NCI-H1105 (cell line): ENCODE measurements at regions not wholly inside any gene's neighbourhood (a gene's known extent, or its start where the extent isn't known, plus 50 kb on each side); places are given as distances from the start of the nearest gene placed in this dataset.

Experiments used
- DNase-seq: peaks from one replicate; lab custom pipeline; 2025; lab: John Stamatoyannopoulos, UW

DNA sequence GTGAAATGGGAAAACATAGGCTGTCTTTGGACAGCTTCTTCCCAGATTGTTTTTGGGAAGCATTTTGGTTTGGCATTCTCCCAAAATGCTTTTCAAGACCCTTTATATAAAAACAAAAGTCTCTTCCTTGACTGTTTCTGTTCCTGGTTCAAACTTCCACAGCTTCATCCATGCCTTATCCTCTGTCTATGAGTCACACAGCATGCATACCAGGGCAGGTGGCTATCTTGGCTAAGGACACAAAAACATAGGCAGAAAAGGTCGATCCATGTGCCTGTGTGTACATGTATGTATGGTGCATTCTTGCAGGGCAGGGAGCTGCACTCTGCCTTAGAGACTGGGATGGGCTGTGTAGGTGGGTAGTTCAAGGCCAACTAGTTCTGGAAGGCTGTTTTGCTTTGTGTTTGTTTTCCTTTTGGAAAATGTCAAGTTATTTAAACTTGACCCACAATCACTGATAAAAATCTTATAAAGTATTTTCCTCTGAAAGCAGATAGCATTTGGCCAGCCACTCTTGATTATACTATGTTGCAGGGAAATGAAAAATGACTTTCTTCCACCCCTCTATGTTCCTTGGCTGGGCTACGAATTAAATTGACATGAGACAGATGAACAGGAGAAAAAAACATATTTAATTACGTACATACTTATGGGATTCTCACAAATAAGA is 437.0 kb downstream of the SIPA1L2 start:
- DNase-seq = no peak

DNA sequence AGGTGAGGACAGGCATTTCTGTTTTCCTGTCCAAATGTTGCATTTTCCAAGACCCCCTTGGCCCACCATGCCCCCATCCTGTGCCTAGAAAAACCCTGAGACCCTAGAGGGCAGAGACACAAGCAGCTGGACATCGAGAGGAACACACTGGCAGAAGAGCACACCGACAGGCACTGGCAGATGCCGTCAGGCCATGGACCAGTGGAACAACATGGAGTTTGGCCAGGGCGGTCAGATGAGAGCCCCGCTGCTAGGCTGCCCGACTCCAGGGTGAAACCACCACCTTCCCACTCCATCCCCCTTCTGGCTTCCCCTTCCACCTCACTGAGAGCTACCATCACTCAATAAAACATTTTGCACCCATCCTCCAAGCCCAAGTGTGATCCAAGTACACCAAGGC is 438.4 kb downstream of the SIPA1L2 start:
- DNase-seq = no peak

DNA sequence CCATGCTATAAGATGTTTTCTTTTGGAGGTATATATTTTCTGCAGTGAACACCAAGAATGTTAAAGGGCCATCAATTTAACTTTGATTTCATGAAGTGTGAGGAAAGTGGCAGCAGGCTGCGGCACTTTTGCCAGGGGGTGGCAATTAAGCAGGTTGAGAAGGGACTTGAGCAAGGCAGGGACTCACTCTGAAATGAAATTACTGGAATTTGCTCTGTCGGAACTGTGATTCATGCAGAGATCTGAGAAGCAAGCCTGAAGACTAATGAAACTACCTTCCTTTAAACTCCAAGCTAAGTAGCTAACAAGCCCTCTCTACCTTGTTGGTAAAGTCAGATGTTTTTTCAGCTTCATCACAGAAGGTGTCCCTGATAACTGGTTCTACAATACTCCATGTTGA is 441.6 kb downstream of the SIPA1L2 start:
- no peak for DNase-seq

- DNase-seq = no peak
These were observed 443.0 kb downstream of the SIPA1L2 start for GRCh38 chr1:232186931-232187330.

DNA sequence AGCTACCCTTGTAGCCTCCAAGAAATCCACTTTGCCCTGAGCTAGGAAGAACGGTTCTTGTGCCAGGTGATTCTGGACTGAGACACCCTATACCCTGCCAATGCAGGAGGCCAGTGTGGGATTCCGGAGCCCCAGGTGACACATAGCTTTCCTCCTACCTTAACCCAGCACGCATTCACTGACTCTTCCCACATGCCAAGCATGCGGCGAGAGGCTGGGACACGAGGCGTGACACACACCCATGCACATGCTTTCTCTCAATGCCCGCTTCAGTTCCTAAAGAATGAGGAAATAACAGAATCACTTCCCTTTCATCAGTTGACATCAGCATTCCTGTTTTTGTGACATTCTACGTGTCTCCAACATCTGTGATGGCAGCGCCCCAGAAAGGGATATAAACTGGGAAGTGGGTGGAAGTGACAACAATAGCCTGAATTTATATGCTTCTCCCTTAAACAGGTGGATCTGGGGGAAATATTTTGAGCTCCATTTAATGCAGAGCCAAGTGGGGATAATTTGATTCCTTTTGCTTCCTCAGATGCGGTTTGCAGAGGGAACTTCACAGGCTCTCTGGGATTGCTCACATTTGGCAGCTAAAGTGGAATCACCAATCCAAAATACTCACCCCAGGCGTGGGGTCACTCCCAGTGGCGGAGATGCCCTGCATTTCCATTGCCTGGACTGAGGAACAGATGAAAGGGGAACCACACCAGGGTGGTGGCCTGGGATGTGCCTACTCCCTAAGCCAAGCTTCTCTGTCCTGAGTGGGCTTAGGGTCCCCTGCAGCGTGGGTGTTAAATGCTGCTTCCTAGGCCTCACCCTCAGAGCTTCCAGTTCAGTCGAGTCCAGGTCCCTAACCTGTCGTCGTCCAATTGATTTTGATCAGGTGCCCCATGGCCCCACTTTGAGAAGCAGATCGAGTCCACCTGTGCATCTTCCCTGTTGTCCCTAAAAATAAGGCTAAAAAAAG is 445.1 kb downstream of the SIPA1L2 start:
- DNase-seq = no peak

DNA sequence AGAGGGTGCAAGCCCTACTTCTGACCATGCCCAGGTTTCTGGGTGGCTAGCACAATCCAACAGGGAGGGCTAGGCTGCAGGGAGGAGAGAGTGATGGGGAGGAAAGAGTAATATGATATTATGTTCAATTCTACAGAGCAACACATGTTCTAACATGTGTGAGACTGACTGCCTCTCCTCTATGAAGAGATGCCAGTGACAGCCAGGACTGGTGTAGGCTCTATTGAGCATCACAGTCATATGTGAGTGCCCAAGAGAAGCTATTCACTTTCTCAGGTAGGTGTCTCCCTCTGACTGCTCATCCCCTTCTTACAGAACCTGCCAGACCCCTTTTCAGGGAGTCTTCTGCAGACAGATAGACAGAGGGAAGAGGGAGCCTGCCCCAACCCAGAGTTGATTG is 446.1 kb downstream of the SIPA1L2 start:
- DNase-seq = no peak

GRCh38 chr1:232183266-232183800 is 446.6 kb downstream of the SIPA1L2 start:
- DNase-seq = no peak

GRCh38 chr1:232182236-232182635 is 447.7 kb downstream of the SIPA1L2 start:
- no peak for DNase-seq

- DNase-seq = no peak
These were observed 449.2 kb downstream of the SIPA1L2 start for GRCh38 chr1:232180779-232181136.

- DNase-seq = no peak
These were observed 449.8 kb downstream of the SIPA1L2 start for GRCh38 chr1:232179896-232180778.

GRCh38 chr1:232178191-232178590 is 451.7 kb downstream of the SIPA1L2 start:
- DNase-seq = no peak

GRCh38 chr1:232177438-232177837 is 452.5 kb downstream of the SIPA1L2 start:
- DNase-seq = no peak

- no peak for DNase-seq
These were observed 453.7 kb downstream of the SIPA1L2 start for GRCh38 chr1:232176222-232176621.

- DNase-seq = no peak
These were observed 455.6 kb downstream of the SIPA1L2 start for GRCh38 chr1:232174306-232174705.

GRCh38 chr1:232172563-232172962 is 457.4 kb downstream of the SIPA1L2 start:
- DNase-seq = no peak

DNA sequence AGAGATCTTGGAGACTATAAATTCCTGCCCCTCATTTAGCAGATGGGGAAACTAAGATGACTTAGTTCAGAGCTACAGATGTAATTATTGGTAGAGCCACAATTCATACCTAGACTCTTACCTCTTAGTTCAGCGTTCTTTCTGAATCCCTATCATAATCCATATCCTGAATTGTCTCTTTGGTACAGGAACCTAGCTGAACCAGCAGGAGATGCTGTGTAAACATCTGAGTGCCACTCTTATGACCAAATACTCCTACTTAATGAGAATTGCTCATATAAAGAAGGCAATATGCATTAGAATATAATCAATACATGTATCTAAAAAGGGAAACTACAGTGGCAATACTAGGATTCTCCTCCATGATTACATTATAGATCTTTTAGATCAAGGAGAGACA is 459.0 kb downstream of the SIPA1L2 start:
- DNase-seq = no peak

GRCh38 chr1:232169436-232169835 is 460.5 kb downstream of the SIPA1L2 start:
- no peak for DNase-seq

GRCh38 chr1:232168508-232168907 is 461.4 kb downstream of the SIPA1L2 start:
- DNase-seq = no peak

DNA sequence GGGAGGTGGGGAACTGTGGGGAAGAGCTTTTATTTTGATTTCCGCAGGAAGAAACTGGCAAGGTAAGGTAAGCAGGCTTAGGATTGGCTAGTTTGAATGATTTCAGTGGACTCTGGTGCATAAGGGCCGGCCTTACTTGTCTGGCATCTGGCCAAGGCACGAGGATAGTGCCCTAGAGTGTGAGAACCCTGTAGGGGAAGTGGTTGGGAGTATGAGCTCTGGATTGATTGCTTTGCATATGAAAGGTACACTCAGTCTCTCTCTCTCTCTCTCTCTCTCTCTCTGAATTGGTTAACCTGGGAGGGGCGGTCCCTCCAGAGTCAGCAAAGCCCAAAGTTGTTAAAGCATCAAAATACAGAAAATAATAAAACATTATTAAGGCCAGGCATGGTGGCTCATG is 463.0 kb downstream of the SIPA1L2 start:
- DNase-seq = no peak

GRCh38 chr1:232164078-232164963 is 465.6 kb downstream of the SIPA1L2 start:
- DNase-seq = no peak

- DNase-seq = no peak
These were observed 466.4 kb downstream of the SIPA1L2 start for GRCh38 chr1:232163533-232163932.
